Thyroid gland (tissue), 4 donors: ENCODE measurements at regions not wholly inside any gene's neighbourhood (a gene's known extent, or its start where the extent isn't known, plus 50 kb on each side); places are given as distances from the start of the nearest gene placed in this dataset.

Experiments
- DNase-seq, 2 donors: peaks; one replicate each; pipeline ENCODE4 v3.0.0-alpha.2; 2019
- H3K27ac ChIP-seq, 3 donors: fragments of 200-600 bp; sonication (generic); 1 replicate in 2 of 3; 2 replicates in 1 of 3; pipeline ENCODE4 v1.5.1; 2016 to 2019; ENCODE audit warnings: mild to moderate bottlenecking in 1 of 3, moderate library complexity in 1 of 3
- H3K27me3 ChIP-seq: fragments of 200-600 bp; sonication (generic); one replicate; pipeline ENCODE4 v1.5.1; 2019
- H3K36me3 ChIP-seq, 2 donors: fragments of 200-600 bp; sonication (generic); one replicate each; pipeline ENCODE4 v1.5.1; 2016 to 2019
- H3K4me1 ChIP-seq, 2 donors: fragments of 200-600 bp; sonication (generic); one replicate each; pipeline ENCODE4 v1.5.1; 2017 to 2019
- H3K4me3 ChIP-seq, 3 donors: fragments of 200-600 bp; sonication (generic); replicated peaks in 1 of 3; 1 replicate in 2 of 3; 2 replicates in 1 of 3; pipeline ENCODE4 v1.5.1; 2016; ENCODE audit warnings: mild to moderate bottlenecking in 1 of 3
- H3K9me3 ChIP-seq: fragments of 200-600 bp; sonication (generic); one replicate; pipeline ENCODE4 v1.5.1; 2017
- CTCF ChIP-seq, 6 experiments: fragments of 200-600 bp in 3 of 6; fragments of 450-650 bp in 3 of 6; sonication (generic) in 3 of 6; IDR thresholded peaks; one replicate each; pipeline ENCODE4 v1.5.1; 2016 to 2019; ENCODE audit warnings: antibody characterized with exemption in 6 of 6, mild to moderate bottlenecking in 2 of 6, inconsistent platforms in 1 of 6, moderate library complexity in 1 of 6
- POLR2A ChIP-seq, 2 donors: fragments of 450-650 bp; IDR thresholded peaks; one replicate each; pipeline ENCODE4 v1.6.1; 2017; ENCODE audit warnings: antibody characterized with exemption in 2 of 2, mild to moderate bottlenecking in 2 of 2, moderate library complexity in 1 of 2
- WGBS, 2 donors: methylation state at CpG; one replicate each; pipeline ENCODE4 v1.1.5; 2017; 5-methylcytosine and 5-hydroxymethylcytosine counted together
- intact Hi-C: fragments of 100-400 bp; cut with DNase I; formaldehyde crosslinking; loops from one replicate; pipeline ENCODE4 v1.15.1; 2023

- DNase-seq: no peak
- WGBS, 2 donors: 60 to 89% methylated on average over 1 of the region's 1 CpG
- H3K27me3 ChIP-seq: no peaks in the 10 kb centered on the region
- no peak for TF ChIP-seq CTCF (IDR thresholded peaks at IDR 0.05)
- no peak for TF ChIP-seq POLR2A (IDR thresholded peaks at IDR 0.05)
- no peaks in the 10 kb centered on the region for H3K9me3 ChIP-seq
- intact Hi-C loops: no loop called here
- no peaks in the 10 kb centered on the region for H3K4me1 ChIP-seq
- no peaks in the 10 kb centered on the region for H3K36me3 ChIP-seq
- H3K27ac ChIP-seq: no peak overlapping the region
- no peak overlapping the region for H3K4me3 ChIP-seq
Observed at GRCh38 chr5:171678646-171679045, 107.0 kb upstream of the SMIM23 start.

GRCh38 chr5:171680485-171680884 is 105.1 kb upstream of the SMIM23 start:
- Histone ChIP-seq H3K9me3 (no peaks in the 10 kb centered on the region), H3K4me3 (no peak overlapping the region), H3K36me3 (no peaks in the 10 kb centered on the region), H3K4me1 (no peaks in the 10 kb centered on the region), H3K27ac (no peak overlapping the region), H3K27me3 (no peaks in the 10 kb centered on the region)
- intact Hi-C loops: no loop called here
- no peak for TF ChIP-seq POLR2A (IDR thresholded peaks at IDR 0.05)
- TF ChIP-seq CTCF (IDR thresholded peaks at IDR 0.05): no peak
- 88 to 92% methylated on average over 5 of the region's 6 CpGs for WGBS, 2 donors
- no peak for DNase-seq

- H3K9me3 ChIP-seq: no peaks in the 10 kb centered on the region
- TF ChIP-seq POLR2A (IDR thresholded peaks at IDR 0.05): no peak
- no peak for TF ChIP-seq CTCF (IDR thresholded peaks at IDR 0.05)
- H3K4me1 ChIP-seq: no peaks in the 10 kb centered on the region
- no peaks in the 10 kb centered on the region for H3K36me3 ChIP-seq
- no peak overlapping the region for H3K4me3 ChIP-seq
- intact Hi-C loops: no loop called here
- no peak for DNase-seq
- H3K27ac ChIP-seq: no peak overlapping the region
- 78 to 88% methylated on average over 4 of the region's 4 CpGs for WGBS, 2 donors
- no peaks in the 10 kb centered on the region for H3K27me3 ChIP-seq
Observed at GRCh38 chr5:171681061-171681460, 104.6 kb upstream of the SMIM23 start.

- TF ChIP-seq POLR2A (IDR thresholded peaks at IDR 0.05): no peak
- TF ChIP-seq CTCF (IDR thresholded peaks at IDR 0.05): no peak
- H3K36me3 ChIP-seq: no peaks in the 10 kb centered on the region
- no peaks in the 10 kb centered on the region for H3K9me3 ChIP-seq
- H3K4me3 ChIP-seq: no peak overlapping the region
- WGBS, 2 donors: 56 to 58% methylated on average over 6 of the region's 6 CpGs
- H3K27ac ChIP-seq: no peak overlapping the region
- intact Hi-C loops: no loop called here
- no peak for DNase-seq
- H3K4me1 ChIP-seq: no peaks in the 10 kb centered on the region
- no peaks in the 10 kb centered on the region for H3K27me3 ChIP-seq
Observed at GRCh38 chr5:171681677-171682076, 103.9 kb upstream of the SMIM23 start.

GRCh38 chr5:171682801-171683200 is 102.8 kb upstream of the SMIM23 start:
- no peaks in the 10 kb centered on the region for H3K36me3 ChIP-seq
- TF ChIP-seq CTCF (IDR thresholded peaks at IDR 0.05) (no peak), POLR2A (IDR thresholded peaks at IDR 0.05) (no peak)
- H3K27me3 ChIP-seq: no peaks in the 10 kb centered on the region
- H3K27ac ChIP-seq: no peak overlapping the region
- 82 to 87% methylated on average over 9 of the region's 9 CpGs for WGBS, 2 donors
- H3K9me3 ChIP-seq: no peaks in the 10 kb centered on the region
- H3K4me1 ChIP-seq: no peaks in the 10 kb centered on the region
- DNase-seq: no peak
- intact Hi-C loops: no loop called here
- H3K4me3 ChIP-seq: no peak overlapping the region
